HG02885 (cell line): ENCODE measurements at regions not wholly inside any gene's neighbourhood (a gene's known extent, or its start where the extent isn't known, plus 50 kb on each side); places are given as distances from the start of the nearest gene placed in this dataset.
"Not testable (repeated sequence)": the region's sequence is repeated elsewhere in the genome, so short reads cannot be mapped to it uniquely, and the experiment has no call there.

Experiments
- ATAC-seq: cut with Tn5 transposase; IDR thresholded peaks from one replicate; pipeline ENCODE4 v1.9.1; 2021; ENCODE audit warnings: mild to moderate bottlenecking; ENCODE audit not compliant: unreplicated experiment, poor library complexity

- ATAC-seq: no peak
Measured at GRCh38 chr6:18585032-18585573, 198.0 kb downstream of the RNF144B start.

- no peak for ATAC-seq
Measured at GRCh38 chr6:18586133-18586532, 199.0 kb downstream of the RNF144B start.

- peak; percentile 89 for ATAC-seq
Measured at GRCh38 chr6:18595774-18596530, 208.8 kb downstream of the RNF144B start.

GRCh38 chr6:18596531-18596835, 209.3 kb downstream of the RNF144B start:
- ATAC-seq: peak; percentile 14

GRCh38 chr6:18598551-18599264, 211.6 kb downstream of the RNF144B start:
- ATAC-seq: no peak

- ATAC-seq: no peak
Measured at GRCh38 chr6:18600255-18600654, 213.1 kb downstream of the RNF144B start.

GRCh38 chr6:18601516-18602020, 214.4 kb downstream of the RNF144B start:
- no peak for ATAC-seq

GRCh38 chr6:18602931-18603330, 215.8 kb downstream of the RNF144B start:
- ATAC-seq: no peak

GRCh38 chr6:18603361-18603760, 216.2 kb downstream of the RNF144B start:
- ATAC-seq: no peak

- ATAC-seq: no peak
Measured at GRCh38 chr6:18605841-18606240, 218.7 kb downstream of the RNF144B start.

- no peak for ATAC-seq
Measured at GRCh38 chr6:18609715-18610114, 222.6 kb downstream of the RNF144B start.

- no peak for ATAC-seq
Measured at GRCh38 chr6:18613319-18613925, 226.3 kb downstream of the RNF144B start.

- ATAC-seq: no peak
Measured at GRCh38 chr6:18629571-18629970, 242.4 kb downstream of the RNF144B start.

GRCh38 chr6:18632670-18633410, 245.7 kb downstream of the RNF144B start:
- no peak for ATAC-seq

- no peak for ATAC-seq
Measured at GRCh38 chr6:18634912-18635311, 247.8 kb downstream of the RNF144B start.

- no peak for ATAC-seq
Measured at GRCh38 chr6:18640134-18640533, 253.0 kb downstream of the RNF144B start.

GRCh38 chr6:18640754-18641153, 253.6 kb downstream of the RNF144B start:
- no peak for ATAC-seq

- no peak for ATAC-seq
Measured at GRCh38 chr6:18654821-18655220, 267.7 kb downstream of the RNF144B start.

GRCh38 chr6:18656506-18656905, 269.4 kb downstream of the RNF144B start:
- ATAC-seq: no peak

GRCh38 chr6:18659994-18660393, 272.8 kb downstream of the RNF144B start:
- not testable (repeated sequence) for ATAC-seq
